ENCODE measurements at regions not wholly inside any gene's neighbourhood (a gene's known extent, or its start where the extent isn't known, plus 50 kb on each side); places are given as distances from the start of the nearest gene placed in this dataset.

GRCh38 chr20:11380283-11380682 is 537.4 kb upstream of the BTBD3 start:
- POLR2A ChIA-PET = no interaction called here
- H3K27ac Mint-ChIP-seq = no peak overlapping the region
- CTCF ChIA-PET = no interaction called here
- H3K4me1 Mint-ChIP-seq = no peaks in the 10 kb centered on the region
- peaks cover 8% of the 10 kb centered on the region for H3K9me3 Mint-ChIP-seq
- H3K27me3 Mint-ChIP-seq = no peaks in the 10 kb centered on the region
- no peak for DNase-seq
- no peaks in the 10 kb centered on the region for H3K36me3 Mint-ChIP-seq (ENCODE audit: low read depth)
- H3K4me3 Mint-ChIP-seq = no peak overlapping the region

GRCh38 chr20:11387189-11387754 is 530.4 kb upstream of the BTBD3 start:
- DNase-seq = no peak
- Mint-ChIP-seq H3K4me1 (no peaks in the 10 kb centered on the region), H3K27ac (no peak overlapping the region), H3K27me3 (no peaks in the 10 kb centered on the region), H3K9me3 (peaks cover 6% of the 10 kb centered on the region), H3K36me3 (ENCODE audit: low read depth) (no peaks in the 10 kb centered on the region), H3K4me3 (no peak overlapping the region)
- CTCF ChIA-PET = no interaction called here
- POLR2A ChIA-PET = no interaction called here

- ChIA-PET POLR2A (no interaction called here), CTCF (no interaction called here)
- Mint-ChIP-seq H3K36me3 (ENCODE audit: low read depth) (no peaks in the 10 kb centered on the region), H3K27me3 (no peaks in the 10 kb centered on the region), H3K4me1 (no peaks in the 10 kb centered on the region), H3K27ac (no peak overlapping the region), H3K4me3 (no peak overlapping the region), H3K9me3 (peaks cover 2% of the 10 kb centered on the region)
- DNase-seq = no peak
Measured at GRCh38 chr20:11389186-11389585, 528.5 kb upstream of the BTBD3 start.

DNA sequence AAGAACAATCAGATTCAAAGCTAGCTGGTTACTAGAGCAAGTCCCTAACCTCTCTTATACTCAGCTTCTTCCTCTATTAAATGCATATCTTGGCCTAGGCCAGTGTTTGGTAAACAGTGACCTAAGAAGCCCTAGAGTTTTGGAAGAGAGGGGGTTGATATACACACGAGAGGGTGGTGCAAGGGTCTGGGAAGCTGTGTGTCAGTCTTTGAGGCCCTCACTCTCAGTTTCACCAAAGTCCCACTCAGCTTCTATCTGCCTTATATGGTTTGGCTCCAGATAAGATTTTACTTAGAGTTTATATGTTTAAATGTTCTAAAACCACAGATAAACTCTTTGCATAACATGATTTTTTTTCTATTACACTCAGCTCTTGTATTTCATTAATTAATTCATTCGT is 526.1 kb upstream of the BTBD3 start:
- H3K27ac Mint-ChIP-seq = no peak overlapping the region
- ChIA-PET POLR2A (no interaction called here), CTCF (no interaction called here)
- no peak for DNase-seq
- H3K36me3 Mint-ChIP-seq (ENCODE audit: low read depth) = no peaks in the 10 kb centered on the region
- no peaks in the 10 kb centered on the region for H3K4me1 Mint-ChIP-seq
- no peaks in the 10 kb centered on the region for H3K27me3 Mint-ChIP-seq
- no peak overlapping the region for H3K4me3 Mint-ChIP-seq
- peaks cover 2% of the 10 kb centered on the region for H3K9me3 Mint-ChIP-seq

DNA sequence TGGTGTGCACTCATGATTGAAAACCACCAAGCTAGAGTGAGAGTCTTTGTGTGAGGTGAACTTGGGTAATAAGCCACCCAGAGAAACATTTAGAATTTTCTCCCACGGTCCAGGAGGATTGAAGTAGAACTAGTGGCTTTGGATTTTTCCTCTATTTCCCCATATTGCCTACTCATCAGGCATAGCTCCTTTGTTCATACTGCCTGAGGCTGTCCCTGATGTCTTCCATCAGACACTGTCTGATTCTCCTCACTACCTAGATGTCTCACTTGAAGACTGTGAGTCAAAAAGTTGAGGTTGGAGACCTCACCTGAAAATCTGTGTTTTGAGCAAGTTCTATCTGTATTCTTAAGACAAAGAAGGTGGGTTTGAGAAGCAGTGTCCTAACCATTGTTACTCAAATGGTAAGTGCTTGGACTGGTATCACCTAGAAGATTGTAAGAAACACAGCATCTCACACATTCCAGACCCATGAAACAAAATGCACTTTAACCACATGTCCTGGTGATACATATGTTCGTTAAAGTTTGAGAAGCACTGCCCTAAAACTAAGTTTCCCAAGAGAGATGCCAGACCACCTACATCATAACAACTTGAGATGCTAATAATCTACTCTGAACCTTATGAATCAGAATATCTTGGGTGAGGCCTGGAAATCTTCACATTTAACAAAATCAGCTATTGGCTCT is 523.4 kb upstream of the BTBD3 start:
- Mint-ChIP-seq H3K27ac (no peak overlapping the region), H3K4me1 (no peaks in the 10 kb centered on the region), H3K27me3 (no peaks in the 10 kb centered on the region), H3K9me3 (no peaks in the 10 kb centered on the region), H3K4me3 (no peak overlapping the region), H3K36me3 (ENCODE audit: low read depth) (no peaks in the 10 kb centered on the region)
- CTCF ChIA-PET = no interaction called here
- POLR2A ChIA-PET = no interaction called here
- DNase-seq = no peak

DNA sequence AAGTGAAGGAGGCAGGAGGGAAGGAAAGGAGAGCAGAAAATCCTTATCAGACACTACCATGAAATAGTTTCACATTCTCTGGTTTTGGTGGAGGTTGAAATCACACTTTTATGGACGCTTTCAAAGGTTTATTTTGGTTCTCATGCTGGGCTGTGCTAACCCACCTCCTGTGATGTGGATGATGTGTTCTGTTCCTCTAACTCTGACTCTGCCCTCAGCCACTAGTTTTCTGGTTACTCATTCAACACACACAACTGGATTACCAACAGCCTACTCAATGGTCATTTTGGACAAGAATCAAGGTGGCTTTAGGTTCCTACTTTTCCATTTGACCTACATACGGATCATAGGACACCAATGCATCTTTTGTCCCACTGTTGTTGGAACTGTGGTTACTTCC is 522.1 kb upstream of the BTBD3 start:
- Mint-ChIP-seq H3K27me3 (no peaks in the 10 kb centered on the region), H3K27ac (no peak overlapping the region), H3K4me1 (no peaks in the 10 kb centered on the region), H3K4me3 (no peak overlapping the region), H3K9me3 (no peaks in the 10 kb centered on the region), H3K36me3 (ENCODE audit: low read depth) (no peaks in the 10 kb centered on the region)
- DNase-seq = no peak
- ChIA-PET CTCF (no interaction called here), POLR2A (no interaction called here)

- ChIA-PET POLR2A (no interaction called here), CTCF (no interaction called here)
- no peak for DNase-seq
- Mint-ChIP-seq H3K4me1 (no peaks in the 10 kb centered on the region), H3K4me3 (no peak overlapping the region), H3K27ac (no peak overlapping the region), H3K9me3 (no peaks in the 10 kb centered on the region), H3K36me3 (ENCODE audit: low read depth) (no peaks in the 10 kb centered on the region), H3K27me3 (no peaks in the 10 kb centered on the region)
Measured at GRCh38 chr20:11401988-11402387, 515.7 kb upstream of the BTBD3 start.

GRCh38 chr20:11403711-11404110 is 514.0 kb upstream of the BTBD3 start:
- Mint-ChIP-seq H3K9me3 (no peaks in the 10 kb centered on the region), H3K4me1 (no peaks in the 10 kb centered on the region), H3K4me3 (no peak overlapping the region), H3K36me3 (ENCODE audit: low read depth) (no peaks in the 10 kb centered on the region), H3K27me3 (no peaks in the 10 kb centered on the region), H3K27ac (no peak overlapping the region)
- CTCF ChIA-PET = no interaction called here
- POLR2A ChIA-PET = no interaction called here
- no peak for DNase-seq

DNA sequence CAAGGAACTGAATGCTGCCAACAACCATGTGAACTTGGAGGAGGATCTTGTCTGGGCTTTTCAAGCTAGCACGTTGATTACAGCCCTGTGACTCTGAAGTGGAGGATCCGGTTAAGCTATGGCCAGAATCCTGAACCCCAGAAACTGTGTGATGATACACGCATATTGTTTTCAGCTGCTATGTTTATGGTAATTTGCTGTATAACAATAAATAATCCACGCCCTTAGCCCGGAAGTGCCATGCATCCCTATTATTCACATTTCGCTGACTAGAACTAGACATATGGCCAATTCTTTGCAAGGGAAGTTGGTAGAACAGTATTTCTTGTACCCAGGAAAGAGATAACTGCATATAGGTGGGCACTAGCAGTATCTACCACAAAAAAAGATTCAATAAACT is 510.8 kb upstream of the BTBD3 start:
- no peak for DNase-seq
- H3K27me3 Mint-ChIP-seq = no peaks in the 10 kb centered on the region
- ChIA-PET CTCF (no interaction called here), POLR2A (no interaction called here)
- no peaks in the 10 kb centered on the region for H3K4me1 Mint-ChIP-seq
- H3K9me3 Mint-ChIP-seq = no peaks in the 10 kb centered on the region
- H3K27ac Mint-ChIP-seq = no peak overlapping the region
- H3K4me3 Mint-ChIP-seq = no peak overlapping the region
- no peaks in the 10 kb centered on the region for H3K36me3 Mint-ChIP-seq (ENCODE audit: low read depth)

DNA sequence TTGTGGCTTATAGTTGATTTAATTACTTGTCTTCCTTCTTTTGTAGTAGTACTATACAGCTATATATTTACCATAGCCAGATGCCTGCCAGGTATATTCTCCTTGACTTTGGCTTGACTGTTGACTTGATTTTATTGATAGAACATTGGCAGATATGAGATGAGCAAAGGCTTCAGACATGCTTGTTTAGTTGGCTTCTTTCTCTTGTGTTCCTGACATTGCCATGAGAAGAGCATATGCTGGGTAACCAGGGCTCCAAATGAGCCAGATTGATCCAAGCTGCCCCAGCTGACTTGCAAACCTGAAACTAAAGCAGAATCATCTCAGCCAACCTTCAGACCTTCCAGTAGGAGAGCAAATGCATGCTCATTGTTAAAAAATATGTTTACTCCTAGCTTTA is 508.1 kb upstream of the BTBD3 start:
- Mint-ChIP-seq H3K9me3 (no peaks in the 10 kb centered on the region), H3K27me3 (no peaks in the 10 kb centered on the region), H3K36me3 (ENCODE audit: low read depth) (no peaks in the 10 kb centered on the region), H3K4me1 (no peaks in the 10 kb centered on the region), H3K4me3 (no peak overlapping the region), H3K27ac (no peak overlapping the region)
- ChIA-PET CTCF (no interaction called here), POLR2A (no interaction called here)
- no peak for DNase-seq

- H3K4me3 Mint-ChIP-seq = no peak overlapping the region
- no peaks in the 10 kb centered on the region for H3K36me3 Mint-ChIP-seq (ENCODE audit: low read depth)
- ChIA-PET POLR2A (no interaction called here), CTCF (no interaction called here)
- no peak for DNase-seq
- H3K27ac Mint-ChIP-seq = no peak overlapping the region
- no peaks in the 10 kb centered on the region for H3K9me3 Mint-ChIP-seq
- H3K27me3 Mint-ChIP-seq = no peaks in the 10 kb centered on the region
- H3K4me1 Mint-ChIP-seq = no peaks in the 10 kb centered on the region
Measured at GRCh38 chr20:11411765-11412164, 505.9 kb upstream of the BTBD3 start.

DNA sequence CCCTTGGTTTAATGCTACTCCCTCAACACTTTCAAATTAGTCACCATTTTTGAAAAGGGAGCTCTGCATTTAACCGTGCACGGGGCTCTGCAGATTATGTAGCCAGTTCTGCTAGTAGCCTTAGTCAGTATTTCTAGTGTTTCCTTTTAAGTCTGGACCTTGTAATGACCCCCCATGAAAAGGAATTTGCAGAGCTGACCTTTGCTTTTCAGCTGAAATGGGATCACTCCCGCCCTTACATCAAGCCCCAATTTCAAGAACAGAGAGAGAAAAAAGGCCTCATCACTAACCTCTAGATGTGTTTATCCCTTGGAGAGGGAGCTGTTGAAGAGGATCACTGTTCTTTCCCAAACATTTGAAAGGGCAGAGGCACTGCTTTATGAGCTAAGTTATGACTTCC is 490.7 kb upstream of the BTBD3 start:
- Mint-ChIP-seq H3K4me1 (no peaks in the 10 kb centered on the region), H3K27ac (no peak overlapping the region), H3K9me3 (peaks cover under 1% of the 10 kb centered on the region), H3K36me3 (ENCODE audit: low read depth) (no peaks in the 10 kb centered on the region), H3K4me3 (no peak overlapping the region), H3K27me3 (no peaks in the 10 kb centered on the region)
- ChIA-PET CTCF (no interaction called here), POLR2A (no interaction called here)
- no peak for DNase-seq

DNA sequence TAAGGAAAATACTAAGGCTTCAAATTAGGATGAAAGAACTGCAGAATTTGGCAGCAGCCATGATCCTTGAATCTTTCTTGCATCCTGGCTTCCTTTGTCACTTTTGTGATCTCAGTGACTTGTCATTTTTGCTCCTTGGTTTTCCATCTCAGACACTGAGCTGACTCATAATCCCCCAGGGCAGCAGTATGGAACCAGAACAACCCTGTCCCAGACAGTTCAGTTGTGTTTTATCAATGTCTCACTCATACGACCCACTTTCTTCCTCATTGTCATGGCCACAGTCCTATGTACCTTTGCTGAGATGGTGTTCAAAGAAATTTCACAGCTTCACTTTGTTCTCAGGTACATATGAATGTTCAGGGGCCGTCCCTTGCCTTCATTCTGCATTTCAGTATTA is 488.5 kb upstream of the BTBD3 start:
- no peaks in the 10 kb centered on the region for H3K36me3 Mint-ChIP-seq (ENCODE audit: low read depth)
- POLR2A ChIA-PET = no interaction called here
- H3K9me3 Mint-ChIP-seq = peaks cover 3% of the 10 kb centered on the region
- CTCF ChIA-PET = no interaction called here
- H3K4me3 Mint-ChIP-seq = no peak overlapping the region
- no peaks in the 10 kb centered on the region for H3K27me3 Mint-ChIP-seq
- H3K27ac Mint-ChIP-seq = no peak overlapping the region
- no peaks in the 10 kb centered on the region for H3K4me1 Mint-ChIP-seq
- DNase-seq = no peak

- Mint-ChIP-seq H3K4me1 (no peaks in the 10 kb centered on the region), H3K27me3 (no peaks in the 10 kb centered on the region), H3K36me3 (ENCODE audit: low read depth) (no peaks in the 10 kb centered on the region), H3K27ac (no peak overlapping the region), H3K4me3 (no peak overlapping the region), H3K9me3 (peaks cover 10% of the 10 kb centered on the region)
- ChIA-PET CTCF (interaction anchor here (0.6 kb wide), 1 partner anchor 1077 kb away, joined by 5 read pairs; no protein-coding TSS in a partner anchor), POLR2A (no interaction called here)
- no peak for DNase-seq
Measured at GRCh38 chr20:11429889-11430519, 487.7 kb upstream of the BTBD3 start.

Data from activated CD4-positive, alpha-beta T cell treated with anti-CD3 and anti-CD28 coated beads, Interleukin-2, amount 10 ng/mL, durations not matched to agents 7 days and 5 days (primary cell).